Thyroid gland (tissue), 4 donors: ENCODE measurements at regions not wholly inside any gene's neighbourhood (a gene's known extent, or its start where the extent isn't known, plus 50 kb on each side); places are given as distances from the start of the nearest gene placed in this dataset.
"Not testable (repeated sequence)": the region's sequence is repeated elsewhere in the genome, so short reads cannot be mapped to it uniquely, and the experiment has no call there.

ENCODE experiments used
- POLR2A ChIP-seq, 2 donors: fragments of 450-650 bp; IDR thresholded peaks; one replicate each; pipeline ENCODE4 v1.6.1; 2017; ENCODE audit warnings: antibody characterized with exemption in 2 of 2, mild to moderate bottlenecking in 2 of 2, moderate library complexity in 1 of 2
- TF ChIP-seq, protein P1 (sequence below), 6 experiments: fragments of 200-600 bp in 3 of 6; fragments of 450-650 bp in 3 of 6; sonication (generic) in 3 of 6; IDR thresholded peaks; one replicate each; pipeline ENCODE4 v1.5.1; 2016 to 2019; ENCODE audit warnings: antibody characterized with exemption in 6 of 6, mild to moderate bottlenecking in 2 of 6, inconsistent platforms in 1 of 6, moderate library complexity in 1 of 6

DNA sequence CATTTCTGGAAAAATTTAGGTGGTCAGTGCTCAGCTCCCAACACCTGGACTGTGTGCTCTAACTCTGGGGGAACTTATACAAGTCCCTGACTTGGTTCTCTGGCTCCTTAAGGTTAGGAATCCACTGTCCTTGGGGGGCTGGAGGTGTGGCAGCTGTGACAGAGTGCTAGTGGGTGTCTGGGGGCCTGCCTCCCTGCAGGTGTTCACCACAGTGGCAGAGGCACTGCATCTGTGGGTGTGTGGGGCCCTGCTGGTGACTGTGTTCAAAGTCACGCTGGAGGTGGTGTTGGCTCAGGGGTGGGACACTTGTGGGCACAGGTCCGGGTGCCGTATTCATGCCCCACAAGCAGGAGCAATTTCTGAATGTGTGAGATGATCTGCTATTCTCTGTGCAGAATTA, 87.2 kb downstream of the OR4M2 start:
- TF ChIP-seq, protein P1, sequence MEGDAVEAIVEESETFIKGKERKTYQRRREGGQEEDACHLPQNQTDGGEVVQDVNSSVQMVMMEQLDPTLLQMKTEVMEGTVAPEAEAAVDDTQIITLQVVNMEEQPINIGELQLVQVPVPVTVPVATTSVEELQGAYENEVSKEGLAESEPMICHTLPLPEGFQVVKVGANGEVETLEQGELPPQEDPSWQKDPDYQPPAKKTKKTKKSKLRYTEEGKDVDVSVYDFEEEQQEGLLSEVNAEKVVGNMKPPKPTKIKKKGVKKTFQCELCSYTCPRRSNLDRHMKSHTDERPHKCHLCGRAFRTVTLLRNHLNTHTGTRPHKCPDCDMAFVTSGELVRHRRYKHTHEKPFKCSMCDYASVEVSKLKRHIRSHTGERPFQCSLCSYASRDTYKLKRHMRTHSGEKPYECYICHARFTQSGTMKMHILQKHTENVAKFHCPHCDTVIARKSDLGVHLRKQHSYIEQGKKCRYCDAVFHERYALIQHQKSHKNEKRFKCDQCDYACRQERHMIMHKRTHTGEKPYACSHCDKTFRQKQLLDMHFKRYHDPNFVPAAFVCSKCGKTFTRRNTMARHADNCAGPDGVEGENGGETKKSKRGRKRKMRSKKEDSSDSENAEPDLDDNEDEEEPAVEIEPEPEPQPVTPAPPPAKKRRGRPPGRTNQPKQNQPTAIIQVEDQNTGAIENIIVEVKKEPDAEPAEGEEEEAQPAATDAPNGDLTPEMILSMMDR (IDR thresholded peaks at IDR 0.05): not testable (repeated sequence)
- not testable (repeated sequence) for TF ChIP-seq POLR2A (IDR thresholded peaks at IDR 0.05)
